ENCODE measurements at regions not wholly inside any gene's neighbourhood (a gene's known extent, or its start where the extent isn't known, plus 50 kb on each side); places are given as distances from the start of the nearest gene placed in this dataset.
"Not testable (repeated sequence)": the region's sequence is repeated elsewhere in the genome, so short reads cannot be mapped to it uniquely, and the experiment has no call there.

GRCh38 chr9:2439957-2440356, 181.6 kb upstream of the VLDLR start:
- DNase-seq (ENCODE audit: low read depth in 2 of 2, low spot score in 1 of 2), result no peak

- not testable (repeated sequence) for DNase-seq (ENCODE audit: low read depth in 2 of 2, low spot score in 1 of 2)
Measured at GRCh38 chr9:2443933-2444332, 177.7 kb upstream of the VLDLR start.

GRCh38 chr9:2448193-2448738, 173.3 kb upstream of the VLDLR start:
- no peak for DNase-seq (ENCODE audit: low read depth in 2 of 2, low spot score in 1 of 2)

GRCh38 chr9:2453106-2453505, 168.5 kb upstream of the VLDLR start:
- no peak for DNase-seq (ENCODE audit: low read depth in 2 of 2, low spot score in 1 of 2)

GRCh38 chr9:2453701-2454100, 167.9 kb upstream of the VLDLR start:
- DNase-seq (ENCODE audit: low read depth in 2 of 2, low spot score in 1 of 2), result no peak

GRCh38 chr9:2459756-2460155, 161.8 kb upstream of the VLDLR start:
- DNase-seq (ENCODE audit: low read depth in 2 of 2, low spot score in 1 of 2), result no peak

GRCh38 chr9:2461892-2462291, 159.7 kb upstream of the VLDLR start:
- DNase-seq (ENCODE audit: low read depth in 2 of 2, low spot score in 1 of 2), result no peak

GRCh38 chr9:2464624-2465023, 157.0 kb upstream of the VLDLR start:
- DNase-seq (ENCODE audit: low read depth in 2 of 2, low spot score in 1 of 2), result no peak

GRCh38 chr9:2465516-2465915, 156.1 kb upstream of the VLDLR start:
- no peak for DNase-seq (ENCODE audit: low read depth in 2 of 2, low spot score in 1 of 2)

GRCh38 chr9:2465921-2466460, 155.6 kb upstream of the VLDLR start:
- no peak for DNase-seq (ENCODE audit: low read depth in 2 of 2, low spot score in 1 of 2)

- DNase-seq (ENCODE audit: low read depth in 2 of 2, low spot score in 1 of 2), result no peak
Measured at GRCh38 chr9:2466703-2467102, 154.9 kb upstream of the VLDLR start.

- DNase-seq (ENCODE audit: low read depth in 2 of 2, low spot score in 1 of 2), result no peak
Measured at GRCh38 chr9:2469681-2470221, 151.8 kb upstream of the VLDLR start.

GRCh38 chr9:2473681-2474080, 147.9 kb upstream of the VLDLR start:
- no peak for DNase-seq (ENCODE audit: low read depth in 2 of 2, low spot score in 1 of 2)

- no peak for DNase-seq (ENCODE audit: low read depth in 2 of 2, low spot score in 1 of 2)
Measured at GRCh38 chr9:2477755-2478154, 143.8 kb upstream of the VLDLR start.

GRCh38 chr9:2478421-2478820, 143.2 kb upstream of the VLDLR start:
- no peak for DNase-seq (ENCODE audit: low read depth in 2 of 2, low spot score in 1 of 2)

GRCh38 chr9:2479056-2479565, 142.5 kb upstream of the VLDLR start:
- DNase-seq (ENCODE audit: low read depth in 2 of 2, low spot score in 1 of 2), result no peak

GRCh38 chr9:2480255-2480837, 141.2 kb upstream of the VLDLR start:
- DNase-seq (ENCODE audit: low read depth in 2 of 2, low spot score in 1 of 2), result no peak

GRCh38 chr9:2481216-2481615, 140.4 kb upstream of the VLDLR start:
- no peak for DNase-seq (ENCODE audit: low read depth in 2 of 2, low spot score in 1 of 2)

GRCh38 chr9:2486988-2487387, 134.6 kb upstream of the VLDLR start:
- no peak for DNase-seq (ENCODE audit: low read depth in 2 of 2, low spot score in 1 of 2)

GRCh38 chr9:2489838-2490314, 131.7 kb upstream of the VLDLR start:
- DNase-seq (ENCODE audit: low read depth in 2 of 2, low spot score in 1 of 2), result no peak

- no peak for DNase-seq (ENCODE audit: low read depth in 2 of 2, low spot score in 1 of 2)
Measured at GRCh38 chr9:2492161-2492560, 129.4 kb upstream of the VLDLR start.

- DNase-seq (ENCODE audit: low read depth in 2 of 2, low spot score in 1 of 2), result no peak
Measured at GRCh38 chr9:2493109-2493508, 128.5 kb upstream of the VLDLR start.

- DNase-seq (ENCODE audit: low read depth in 2 of 2, low spot score in 1 of 2), result no peak
Measured at GRCh38 chr9:2493529-2493928, 128.1 kb upstream of the VLDLR start.
